Left lobe of liver (tissue), 2 donors: ENCODE measurements at regions not wholly inside any gene's neighbourhood (a gene's known extent, or its start where the extent isn't known, plus 50 kb on each side); places are given as distances from the start of the nearest gene placed in this dataset.
"Not testable (repeated sequence)": the region's sequence is repeated elsewhere in the genome, so short reads cannot be mapped to it uniquely, and the experiment has no call there.

ENCODE experiments used
- ATAC-seq: fragments of 200-7000 bp; cut with Tn5 transposase; one replicate; pipeline ENCODE4 v1.9.1; 2020; ENCODE audit warnings: mild to moderate bottlenecking, moderate library complexity
- DNase-seq: peaks from one replicate; pipeline ENCODE4 v3.0.0-alpha.2; 2020; ENCODE audit warnings: low spot score
- donor health status: DM: no; HTN: no; CAD: no; lungs with moderate emphysema.
- donor health status: DM: no; HTN: yes; CAD: no.

DNA sequence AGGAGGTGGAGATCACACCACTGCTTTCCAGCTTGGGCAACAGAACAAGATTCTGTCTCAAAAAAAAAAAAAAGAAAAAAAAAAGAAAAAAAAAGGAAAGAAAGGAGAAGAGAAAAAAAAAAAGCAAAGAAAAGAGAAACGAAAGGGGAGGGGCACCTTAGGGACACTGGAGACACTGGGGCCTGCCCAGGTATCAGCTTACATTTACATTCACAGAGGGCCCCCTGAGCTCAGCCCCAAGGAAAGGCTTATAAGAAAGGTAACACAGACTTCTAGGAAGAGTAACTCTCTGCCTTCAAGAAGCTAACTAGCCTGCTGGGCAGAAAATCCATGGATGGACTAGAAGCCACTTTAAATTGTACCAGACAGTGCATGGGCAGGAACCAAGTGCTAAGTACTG, 108.8 kb downstream of the NPY start:
- no peak for ATAC-seq
- no peak for DNase-seq

DNA sequence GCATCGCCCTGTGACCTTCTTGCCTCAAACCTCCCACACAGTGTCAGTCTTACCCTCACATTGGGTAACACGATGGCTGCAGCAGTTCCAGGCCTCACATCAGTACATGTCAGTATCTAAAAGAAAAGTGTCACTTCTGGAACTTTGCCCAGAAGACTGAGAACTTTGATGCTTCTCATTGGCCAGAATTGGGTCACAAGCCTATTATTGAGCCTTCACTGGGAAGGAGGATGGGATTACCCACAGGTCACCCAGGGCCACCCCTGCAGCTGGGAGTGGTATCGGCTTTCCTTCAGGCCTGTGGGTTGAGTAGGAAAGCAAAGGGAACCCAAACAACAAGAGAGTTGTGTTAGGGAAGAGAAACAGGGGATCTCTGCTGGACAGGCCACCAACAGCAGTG, 111.5 kb downstream of the NPY start:
- ATAC-seq (no peak), DNase-seq (no peak)

DNA sequence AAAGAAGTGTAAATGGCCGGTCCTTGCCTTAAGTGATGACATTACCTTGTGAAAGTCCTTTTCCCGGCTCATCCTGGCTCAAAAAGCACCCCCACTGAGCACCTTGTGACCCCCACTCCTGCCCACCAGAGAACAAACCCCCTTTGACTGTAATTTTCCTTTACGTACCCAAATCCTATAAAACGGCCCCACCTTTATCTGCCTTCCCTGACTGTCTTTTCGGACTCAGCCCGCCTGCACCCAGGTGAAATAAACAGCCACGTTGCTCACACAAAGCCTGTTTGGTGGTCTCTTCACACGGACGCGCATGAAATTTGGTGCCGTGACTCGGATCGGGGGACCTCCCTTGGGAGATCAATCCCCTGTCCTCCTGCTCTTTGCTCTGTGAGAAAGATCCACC, 112.4 kb downstream of the NPY start:
- not testable (repeated sequence) for DNase-seq, ATAC-seq

DNA sequence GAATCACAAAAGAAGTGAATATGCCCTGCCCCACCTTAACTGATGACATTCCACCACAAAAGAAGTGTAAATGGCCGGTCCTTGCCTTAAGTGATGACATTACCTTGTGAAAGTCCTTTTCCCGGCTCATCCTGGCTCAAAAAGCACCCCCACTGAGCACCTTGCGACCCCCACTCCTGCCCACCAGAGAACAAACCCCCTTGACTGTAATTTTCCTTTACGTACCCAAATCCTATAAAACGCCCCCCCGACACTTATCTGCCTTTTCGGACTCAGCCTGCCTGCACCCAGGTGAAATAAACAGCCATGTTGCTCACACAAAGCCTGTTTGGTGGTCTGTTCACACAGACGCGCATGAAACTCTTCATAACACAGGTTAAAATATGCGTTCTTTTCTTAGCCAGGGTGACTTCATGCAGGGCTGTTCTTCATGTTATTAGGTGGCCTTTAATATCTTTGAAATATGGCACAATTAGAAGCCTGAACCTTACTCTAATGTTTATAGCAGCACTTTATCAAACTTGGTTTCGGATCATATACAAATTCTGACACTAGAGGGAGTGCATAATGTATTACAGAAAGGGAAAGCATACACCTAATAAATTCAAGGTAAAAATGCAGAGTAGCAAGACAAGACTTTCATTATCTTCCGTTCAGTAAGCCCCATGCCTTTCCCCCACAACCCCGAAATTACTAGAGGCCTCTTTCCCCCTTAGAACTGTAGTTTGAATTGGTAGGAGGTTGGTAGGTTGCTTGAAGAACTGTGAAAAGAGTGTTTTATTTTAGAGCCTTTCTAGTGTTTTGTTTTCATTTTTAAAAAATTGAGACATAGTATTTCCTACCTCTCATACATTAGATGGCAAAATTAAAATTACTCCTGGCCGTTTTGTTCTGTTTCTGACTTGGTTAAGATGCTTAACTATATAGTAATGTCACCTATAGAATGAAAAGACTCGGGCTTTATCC, 117.9 kb downstream of the NPY start:
- peak; percentile 97 for ATAC-seq
- DNase-seq: no peak

DNA sequence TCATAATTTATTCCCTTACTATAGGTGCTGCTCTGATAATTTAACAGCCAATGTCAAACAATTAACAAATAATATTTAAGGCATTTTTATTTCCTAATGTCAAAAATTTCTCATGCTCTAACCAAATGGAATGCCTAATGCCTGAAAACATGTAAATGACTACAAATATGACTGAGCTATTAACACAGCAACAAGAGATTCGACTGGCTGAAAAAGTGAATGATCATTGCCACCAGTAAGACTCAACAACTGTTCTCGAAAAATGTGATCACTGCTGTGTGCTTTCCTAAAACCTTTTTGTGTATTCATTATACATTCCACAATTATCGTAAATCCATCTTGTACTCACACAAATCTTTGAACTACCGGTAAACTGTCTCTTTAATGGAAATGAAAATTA, 118.7 kb downstream of the NPY start:
- ATAC-seq (peak; percentile 71), DNase-seq (no peak)

DNA sequence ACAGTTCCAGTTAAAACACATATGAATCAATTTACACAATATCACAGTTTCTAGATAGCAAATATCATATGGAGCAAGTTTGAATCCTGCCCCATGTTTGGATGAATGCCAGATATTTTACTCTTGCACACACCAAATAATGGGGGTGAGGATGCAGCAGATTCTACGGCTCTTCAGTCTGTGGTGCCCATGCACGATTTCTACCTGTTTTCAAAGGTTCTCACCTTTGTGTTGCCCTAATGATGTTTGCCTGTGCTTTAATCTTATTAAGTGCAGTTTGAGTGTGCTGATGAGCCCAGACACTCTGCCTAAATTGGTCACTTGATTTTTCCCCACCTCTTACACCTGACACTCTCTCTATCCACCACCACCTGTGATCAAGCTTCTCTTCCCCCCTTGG, 119.6 kb downstream of the NPY start:
- no peak for ATAC-seq

DNA sequence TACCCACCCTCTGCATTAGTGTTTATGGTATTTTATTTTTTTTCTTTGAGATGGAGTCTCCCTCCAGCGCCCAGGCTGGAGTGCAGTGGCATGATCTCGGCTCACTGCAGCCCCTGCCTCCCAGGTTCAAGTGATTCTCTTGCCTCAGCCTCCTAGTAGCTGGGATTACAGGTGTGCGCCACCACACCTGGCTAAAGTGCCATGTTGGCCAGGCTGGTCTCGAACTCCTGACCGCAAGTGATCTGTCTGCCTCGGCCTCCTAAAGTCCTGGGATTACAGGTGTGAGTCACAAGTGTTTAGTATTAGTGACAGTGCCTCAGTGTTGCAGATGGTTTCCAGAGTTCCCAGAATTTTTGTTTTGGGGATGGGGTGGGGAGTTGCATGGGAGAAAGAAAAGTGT, 120.3 kb downstream of the NPY start:
- DNase-seq (no peak), ATAC-seq (no peak)

More for the DNA sequence above, 119.6 kb downstream of the NPY start:
- DNase-seq: no peak

DNA sequence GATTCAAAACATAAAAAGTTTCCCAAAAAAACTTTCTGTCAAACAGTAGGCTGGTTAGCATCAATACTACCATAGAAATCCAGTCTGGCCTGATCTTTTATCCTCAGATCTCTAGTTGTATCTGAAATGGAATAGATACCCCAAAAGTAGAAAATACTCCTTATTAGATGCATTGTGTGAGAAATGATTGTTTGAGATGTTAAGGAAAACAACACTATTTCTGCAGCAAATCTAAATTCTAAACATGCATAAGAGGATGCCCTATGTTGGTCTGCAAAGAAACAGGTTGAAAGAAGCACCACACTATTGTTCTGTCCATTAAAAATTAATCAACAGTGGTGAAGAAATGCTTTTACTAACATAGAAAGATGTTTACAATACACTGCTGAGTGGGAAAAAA, 121.0 kb downstream of the NPY start:
- DNase-seq (no peak), ATAC-seq (no peak)

DNA sequence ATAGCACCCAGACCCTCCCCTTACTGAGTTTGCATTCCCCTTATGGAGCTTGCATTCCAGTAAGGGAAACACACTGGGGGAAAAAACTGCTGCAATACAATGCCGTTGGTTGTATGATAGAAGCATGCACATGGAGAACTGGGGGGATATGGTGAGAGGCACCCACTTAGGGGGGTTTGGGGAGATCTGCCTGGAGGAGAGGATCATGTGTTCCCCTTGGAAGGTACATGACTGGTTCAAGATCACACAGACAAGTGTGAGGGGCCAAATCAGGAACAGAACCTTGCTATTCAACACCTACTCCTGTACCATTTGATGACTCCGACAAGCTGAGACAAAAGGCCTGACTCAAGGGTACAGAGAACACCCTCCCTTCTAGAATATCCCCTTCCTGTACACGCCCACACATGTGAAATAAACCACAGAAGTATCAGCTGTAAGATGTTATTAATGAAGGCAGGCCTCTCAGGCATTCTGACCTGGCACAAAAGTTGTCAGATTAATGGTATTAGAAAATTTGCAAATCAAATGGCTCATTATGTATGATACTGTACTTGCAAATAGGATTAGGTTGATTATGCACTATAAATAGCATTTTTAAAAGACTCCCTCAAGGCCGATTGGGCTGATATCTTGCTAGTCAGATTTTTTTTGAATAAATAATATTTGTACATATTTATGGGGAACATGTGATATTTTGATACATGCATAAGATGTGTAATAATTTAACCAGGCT, 122.2 kb downstream of the NPY start:
- no peak for DNase-seq
- ATAC-seq: no peak

DNA sequence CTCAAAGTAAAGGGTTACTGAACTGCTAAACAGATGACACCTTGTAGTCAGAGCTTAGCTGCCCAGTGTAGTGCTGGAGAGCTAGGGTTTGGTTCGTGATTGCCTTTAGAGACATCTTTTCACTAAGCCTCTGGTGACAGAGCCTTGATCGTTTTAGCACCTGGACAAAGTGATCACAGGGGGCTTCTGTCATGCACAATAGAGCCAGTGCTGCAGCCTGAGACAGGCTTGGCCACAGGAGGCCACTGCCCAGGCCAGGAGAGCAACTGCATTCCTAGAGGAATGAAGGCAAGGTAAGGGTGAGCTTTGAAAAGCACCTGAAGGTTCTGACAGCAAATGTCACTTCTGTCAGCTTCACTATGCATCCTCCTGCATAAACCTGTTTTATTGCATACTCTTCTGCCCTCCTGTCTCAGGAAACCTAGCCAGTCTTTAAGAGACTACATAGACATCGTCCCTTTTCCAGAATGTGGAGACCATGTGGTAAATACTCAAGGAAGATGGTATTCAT, 122.9 kb downstream of the NPY start:
- ATAC-seq: no peak
- no peak for DNase-seq

DNA sequence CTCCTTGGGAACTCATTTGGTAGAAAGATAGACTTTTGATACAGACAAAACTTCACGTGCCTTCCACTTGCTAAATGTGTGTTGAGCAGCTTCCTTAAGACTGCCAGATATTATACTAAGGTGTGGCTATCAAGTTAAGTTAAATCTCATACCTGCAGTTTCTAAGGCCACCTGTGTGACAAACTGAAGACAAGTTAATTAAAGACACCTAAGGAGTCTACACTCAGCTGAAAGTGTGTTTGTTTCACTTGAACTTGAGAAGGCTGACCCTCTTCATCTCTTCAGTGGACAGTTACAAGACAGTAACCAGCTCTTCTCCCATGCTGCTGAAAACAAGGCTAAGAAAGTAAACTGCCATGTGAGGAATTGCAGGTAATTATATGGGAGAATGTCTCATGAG, 124.0 kb downstream of the NPY start:
- ATAC-seq: no peak
- DNase-seq: no peak

DNA sequence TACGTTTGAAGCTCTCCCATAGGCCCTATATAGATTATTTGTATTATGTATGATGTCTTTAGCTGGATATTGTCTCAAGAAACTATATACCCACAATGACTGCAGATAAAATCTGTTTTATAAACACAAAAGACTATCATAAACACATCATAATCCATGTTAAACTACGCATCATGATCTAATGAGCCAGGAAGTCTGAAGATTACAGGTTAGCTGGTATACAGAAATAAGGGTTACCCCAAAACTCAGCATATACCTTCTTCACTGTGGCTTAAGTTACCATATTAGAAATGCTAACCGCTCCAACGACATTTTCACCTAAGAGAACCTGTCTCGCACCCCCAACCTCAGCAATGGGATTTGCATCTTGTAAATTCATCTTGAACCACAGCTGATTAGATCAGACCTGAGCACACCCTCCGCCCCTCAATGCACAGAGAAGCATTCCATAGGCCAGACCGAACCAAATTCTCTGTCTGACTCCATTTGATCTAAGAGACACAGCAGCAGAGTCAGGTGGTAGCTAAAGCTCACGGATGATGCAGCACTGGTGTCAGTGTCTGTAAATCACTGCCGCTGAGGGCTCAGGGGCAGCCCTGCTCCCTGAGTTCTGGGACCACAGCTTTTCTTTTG, 124.9 kb downstream of the NPY start:
- ATAC-seq (no peak), DNase-seq (no peak)

DNA sequence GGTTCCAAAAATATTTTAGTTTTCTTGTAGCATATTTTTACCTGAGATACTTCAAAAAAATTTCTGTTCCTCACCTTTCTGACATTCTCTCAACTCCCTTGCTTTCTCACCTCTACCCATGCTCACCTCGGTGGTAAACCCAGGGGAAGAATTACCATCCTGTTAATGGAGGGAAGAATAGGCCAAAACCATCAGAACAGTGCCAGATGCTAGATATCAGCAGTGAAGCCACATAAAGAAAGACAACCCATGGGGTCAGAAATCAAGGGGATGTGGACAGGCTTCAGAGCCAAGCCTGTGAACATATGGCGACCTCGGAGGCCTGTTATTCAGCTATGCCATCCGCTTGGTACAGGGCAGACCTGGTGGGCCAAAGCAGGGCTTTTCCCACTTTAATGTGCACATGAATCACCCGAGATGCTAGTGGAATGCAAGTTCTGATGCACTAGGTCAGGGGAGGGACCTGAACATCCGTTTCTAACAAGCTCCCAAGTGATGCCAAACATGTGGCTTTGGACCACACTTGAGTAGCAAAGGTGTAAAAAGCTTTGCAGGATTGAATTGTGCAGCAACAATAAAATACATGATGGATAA, 125.5 kb downstream of the NPY start:
- DNase-seq: no peak
- ATAC-seq: no peak

DNA sequence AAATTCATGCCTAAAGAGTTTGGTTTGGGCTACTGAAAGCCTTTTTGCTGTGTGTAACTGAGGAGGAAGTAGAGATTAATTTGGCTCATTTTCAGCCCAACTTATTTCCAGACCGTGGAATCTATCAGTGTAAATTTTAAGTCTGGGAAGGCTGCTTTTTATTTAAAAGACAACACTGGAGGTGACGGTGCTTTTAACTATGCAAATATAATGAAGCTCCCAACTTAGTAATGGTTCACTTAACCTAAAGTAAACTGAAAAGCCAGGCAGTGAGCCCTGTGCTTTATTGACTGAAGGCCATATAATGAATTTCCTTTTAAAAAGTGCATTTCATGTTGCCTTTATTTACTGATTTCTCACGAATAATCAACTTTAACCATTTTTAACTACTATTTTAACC, 127.2 kb downstream of the NPY start:
- no peak for ATAC-seq

DNA sequence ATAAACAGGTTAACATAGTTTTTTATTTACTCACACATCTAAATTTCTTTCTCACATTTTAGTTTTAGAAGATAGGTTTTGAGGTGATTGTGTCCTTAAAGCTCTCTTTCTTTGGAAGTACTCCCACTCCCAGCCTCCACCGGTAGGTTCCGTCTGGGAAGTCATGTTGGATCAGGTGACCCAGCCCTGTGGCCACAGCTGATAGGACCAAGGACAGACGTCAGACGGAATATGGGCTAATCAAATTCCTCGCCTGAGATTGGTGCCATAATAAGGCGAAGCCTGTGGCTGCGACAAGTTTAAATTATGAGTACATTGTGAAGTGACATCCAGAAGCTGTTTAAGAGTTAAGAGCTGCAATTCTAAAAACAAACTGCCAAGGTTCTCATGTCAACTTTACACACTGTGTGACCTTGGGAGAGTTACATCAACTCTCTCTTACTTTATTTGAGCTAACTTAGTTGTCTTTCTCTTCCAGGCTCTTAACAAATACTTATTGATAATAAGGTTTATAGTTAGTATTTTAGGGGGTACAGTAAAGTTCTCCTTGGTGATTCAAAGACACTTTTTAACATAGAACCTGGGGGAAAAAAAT, 133.6 kb downstream of the NPY start:
- ATAC-seq (peak; percentile 62), DNase-seq (no peak)

More for the DNA sequence above, 127.2 kb downstream of the NPY start:
- no peak for DNase-seq

DNA sequence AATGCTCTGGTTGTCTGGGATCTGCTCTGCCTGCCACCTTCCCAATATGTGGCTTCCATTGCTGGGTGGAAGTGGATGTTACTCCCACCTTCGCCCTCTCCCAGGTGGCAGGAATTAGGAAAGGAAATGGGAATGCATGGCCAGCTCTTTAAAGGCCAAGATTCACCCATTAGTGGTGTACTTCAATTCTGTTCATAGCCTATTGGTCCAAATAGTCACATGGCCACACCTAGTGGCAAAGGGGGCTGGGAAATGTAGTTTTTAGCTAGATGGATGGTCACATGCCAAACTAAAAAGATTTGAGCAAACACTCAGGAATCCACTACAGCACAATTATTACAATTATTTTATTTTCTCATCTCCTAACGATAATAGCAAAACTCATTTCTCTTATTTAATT, 135.1 kb downstream of the NPY start:
- DNase-seq (no peak), ATAC-seq (peak; percentile 56)

DNA sequence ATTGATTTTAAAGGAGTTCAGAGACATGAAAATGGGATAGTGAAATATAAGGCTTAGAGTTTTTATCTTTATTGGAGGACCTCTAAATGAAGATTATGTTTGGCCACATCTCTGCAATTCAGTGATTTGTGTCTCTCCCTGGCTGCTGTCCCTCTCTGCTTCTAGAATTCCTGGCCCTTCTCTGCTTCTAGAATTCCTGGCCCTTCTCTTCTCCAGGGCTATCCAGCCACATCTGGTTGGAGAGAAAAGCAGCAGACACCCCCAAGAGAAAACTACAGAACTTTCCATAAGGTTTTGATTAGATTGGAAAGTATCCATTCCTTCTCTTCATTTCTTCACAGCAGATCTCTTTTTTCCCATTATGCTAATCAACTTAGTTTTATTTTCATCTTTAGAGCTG, 135.5 kb downstream of the NPY start:
- no peak for DNase-seq
- no peak for ATAC-seq

DNA sequence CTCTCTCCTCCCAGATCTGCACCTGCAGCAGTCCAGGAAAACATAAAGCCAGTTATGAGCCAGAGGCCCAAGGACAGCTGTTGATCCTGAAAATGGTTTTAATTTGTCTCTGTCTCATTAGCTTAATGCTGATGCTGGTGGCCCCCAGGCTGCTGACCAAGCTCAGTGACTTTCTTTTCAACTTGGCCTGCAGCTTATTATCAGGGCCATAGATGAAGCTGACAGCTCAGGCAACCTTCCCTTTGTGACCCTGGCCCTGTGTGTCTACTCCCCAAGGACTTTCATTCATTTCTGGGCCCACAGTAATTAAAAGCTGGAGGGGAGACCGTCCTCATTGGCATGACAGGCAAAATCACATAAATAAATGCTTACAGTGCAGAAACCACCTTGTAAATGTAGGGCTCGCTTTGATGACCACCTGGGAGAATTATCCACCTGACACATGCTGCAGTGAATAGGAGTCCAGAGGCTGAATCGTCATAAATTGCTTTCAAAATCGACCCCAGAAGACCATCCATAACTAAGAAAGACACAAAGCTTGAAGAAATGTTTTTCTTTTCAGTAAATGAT, 138.5 kb downstream of the NPY start:
- DNase-seq: no peak
- ATAC-seq: no peak

DNA sequence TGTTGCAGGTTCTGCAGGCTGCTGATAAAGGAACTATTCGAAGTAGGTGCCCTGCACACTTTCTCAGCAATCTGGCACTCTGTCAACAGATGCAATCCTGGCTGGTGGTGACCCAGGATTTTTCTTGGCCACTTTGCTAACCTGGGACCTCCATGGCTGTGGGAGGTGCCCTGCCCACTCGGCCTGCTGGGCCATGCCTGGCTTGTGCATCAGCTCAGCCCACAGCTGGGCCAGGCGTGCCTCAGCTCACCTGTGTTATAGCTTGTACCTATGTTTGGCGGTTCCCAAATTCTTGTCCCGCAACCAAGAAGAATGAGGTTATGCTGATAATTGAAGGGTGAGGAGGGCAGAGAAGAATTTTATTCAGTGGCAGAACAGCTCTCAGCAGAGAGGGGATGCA, 141.7 kb downstream of the NPY start:
- no peak for ATAC-seq
- no peak for DNase-seq

DNA sequence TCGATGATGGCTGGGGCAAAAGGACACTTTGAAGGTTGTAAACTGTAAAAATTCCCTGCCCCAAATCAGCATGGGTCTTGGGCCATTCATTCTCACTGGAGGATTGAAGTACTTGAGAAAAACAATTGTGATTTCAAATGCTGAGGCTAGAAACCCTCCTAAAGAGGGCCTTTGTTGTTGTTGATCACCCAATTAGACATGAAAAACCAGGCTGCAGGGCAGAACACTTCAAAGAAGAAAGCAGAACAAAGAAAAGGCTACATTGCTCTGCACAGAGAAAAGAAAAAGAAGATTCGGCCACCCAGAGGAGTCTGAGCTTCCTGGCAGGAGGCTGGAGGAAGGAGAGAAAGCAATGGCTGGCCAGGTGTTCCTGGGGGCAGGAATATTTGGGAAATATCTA, 143.1 kb downstream of the NPY start:
- no peak for ATAC-seq

More for the DNA sequence above, 143.1 kb downstream of the NPY start:
- DNase-seq: no peak
